ENCODE measurements at regions not wholly inside any gene's neighbourhood (a gene's known extent, or its start where the extent isn't known, plus 50 kb on each side); places are given as distances from the start of the nearest gene placed in this dataset.

- no peak overlapping the region for H3K27ac ChIP-seq (ENCODE audit: low read depth)
- Mint-ChIP-seq H3K27me3 (ENCODE audit: insufficient read depth, low read depth, poor library complexity) (peaks cover 11% of the 10 kb centered on the region), H3K4me3 (no peak overlapping the region), H3K36me3 (ENCODE audit: low read depth) (peaks cover 18% of the 10 kb centered on the region), H3K27ac (no peak overlapping the region), H3K9me3 (peaks cover 13% of the 10 kb centered on the region), H3K4me1 (peaks cover 26% of the 10 kb centered on the region)
- peaks cover 5% of the 10 kb centered on the region for H3K4me1 ChIP-seq (ENCODE audit: insufficient read depth)
- no peak overlapping the region for H2AFZ ChIP-seq
- no peaks in the 10 kb centered on the region for H4K20me1 ChIP-seq (replicated peaks; ENCODE audit: insufficient read depth)
- H3K4me3 ChIP-seq = no peak overlapping the region
- peaks cover 7% of the 10 kb centered on the region for H3K9me2 ChIP-seq (ENCODE audit: insufficient read depth)
- no peaks in the 10 kb centered on the region for H3F3A ChIP-seq (replicated peaks; ENCODE audit: low read depth)
- no peak overlapping the region for H3K4me2 ChIP-seq
- H3K36me3 ChIP-seq (ENCODE audit: insufficient read depth) = no peaks in the 10 kb centered on the region
- TF ChIP-seq ETS1 (IDR thresholded peaks at IDR 0.05) = no peak
- no peak for TF ChIP-seq EZH2phosphoT487 (IDR thresholded peaks at IDR 0.05; ENCODE audit: unreplicated experiment)
- no peak for TF ChIP-seq ZNF462 (CRISPR knock-in tag; IDR thresholded peaks at IDR 0.05)
- TF ChIP-seq JUNB (IDR thresholded peaks at IDR 0.05; ENCODE audit: unreplicated experiment) = no peak
- TF ChIP-seq STAT1 (IDR thresholded peaks at IDR 0.05; ENCODE audit: unreplicated experiment) = no peak
- TF ChIP-seq REST (IDR thresholded peaks at IDR 0.05; ENCODE audit: unreplicated experiment) = no peak
- TF ChIP-seq ZNF331 (CRISPR knock-in tag; IDR thresholded peaks at IDR 0.05; ENCODE audit: low read depth) = no peak
- no peak for TF ChIP-seq POLR2AphosphoS5 (IDR thresholded peaks at IDR 0.05; ENCODE audit: low read depth)
- TF ChIP-seq, protein P1, sequence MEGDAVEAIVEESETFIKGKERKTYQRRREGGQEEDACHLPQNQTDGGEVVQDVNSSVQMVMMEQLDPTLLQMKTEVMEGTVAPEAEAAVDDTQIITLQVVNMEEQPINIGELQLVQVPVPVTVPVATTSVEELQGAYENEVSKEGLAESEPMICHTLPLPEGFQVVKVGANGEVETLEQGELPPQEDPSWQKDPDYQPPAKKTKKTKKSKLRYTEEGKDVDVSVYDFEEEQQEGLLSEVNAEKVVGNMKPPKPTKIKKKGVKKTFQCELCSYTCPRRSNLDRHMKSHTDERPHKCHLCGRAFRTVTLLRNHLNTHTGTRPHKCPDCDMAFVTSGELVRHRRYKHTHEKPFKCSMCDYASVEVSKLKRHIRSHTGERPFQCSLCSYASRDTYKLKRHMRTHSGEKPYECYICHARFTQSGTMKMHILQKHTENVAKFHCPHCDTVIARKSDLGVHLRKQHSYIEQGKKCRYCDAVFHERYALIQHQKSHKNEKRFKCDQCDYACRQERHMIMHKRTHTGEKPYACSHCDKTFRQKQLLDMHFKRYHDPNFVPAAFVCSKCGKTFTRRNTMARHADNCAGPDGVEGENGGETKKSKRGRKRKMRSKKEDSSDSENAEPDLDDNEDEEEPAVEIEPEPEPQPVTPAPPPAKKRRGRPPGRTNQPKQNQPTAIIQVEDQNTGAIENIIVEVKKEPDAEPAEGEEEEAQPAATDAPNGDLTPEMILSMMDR (conservative IDR thresholded peaks at IDR 0.05; ENCODE audit: low read depth in 2 of 2) = no peak
- TF ChIP-seq ZNF114 (CRISPR knock-in tag; IDR thresholded peaks at IDR 0.05) = no peak
- TF ChIP-seq NANOG (IDR thresholded peaks at IDR 0.05; ENCODE audit: borderline replicate concordance) = no peak
- TF ChIP-seq EZH2 (IDR thresholded peaks at IDR 0.05; ENCODE audit: low read depth, unreplicated experiment) = no peak
- TF ChIP-seq CREB1 (CRISPR knock-in tag; IDR thresholded peaks at IDR 0.05; ENCODE audit: low read depth) = no peak
- H3K79me2 ChIP-seq (replicated peaks; ENCODE audit: insufficient read depth) = no peaks in the 10 kb centered on the region
- no peak for ATAC-seq
- DNase-seq (ENCODE audit: low spot score) = no peak
- H3K27me3 ChIP-seq (ENCODE audit: insufficient read depth) = no peaks in the 10 kb centered on the region
Measured at GRCh38 chr22:48076008-48076407, 1313.6 kb downstream of the TBC1D22A start.

Measured in GM23338 (cell line).